H1 (cell line): ENCODE measurements at regions not wholly inside any gene's neighbourhood (a gene's known extent, or its start where the extent isn't known, plus 50 kb on each side); places are given as distances from the start of the nearest gene placed in this dataset.

Experiments used
- FOSL1 ChIP-seq: IDR thresholded peaks from 2 replicates; pipeline ENCODE4 v1.6.1; 2011; ENCODE audit warnings: mild to moderate bottlenecking, low read depth, low read length, moderate library complexity; ENCODE audit not compliant: insufficient read depth
- JUND ChIP-seq: IDR thresholded peaks from 2 replicates; pipeline ENCODE4 v1.6.1; 2011; ENCODE audit warnings: mild to moderate bottlenecking, improper control_type of control experiment, low read length
- NANOG ChIP-seq: IDR thresholded peaks from 2 replicates; pipeline ENCODE4 v1.6.1; 2011; ENCODE audit warnings: low read length, low read depth, mild to moderate bottlenecking, inconsistent platforms; ENCODE audit not compliant: insufficient read depth, poor library complexity, severe bottlenecking

GRCh38 chr14:80300351-80300750 lies 89.0 kb upstream of the DIO2 start (continued):
- no peak for TF ChIP-seq NANOG
- no peak for TF ChIP-seq JUND
- no peak for TF ChIP-seq FOSL1
